NCI-H526 treated with DMSO at 0.1 percent for 48 hours (cell line): ENCODE measurements at regions not wholly inside any gene's neighbourhood (a gene's known extent, or its start where the extent isn't known, plus 50 kb on each side); places are given as distances from the start of the nearest gene placed in this dataset.
"Not testable (repeated sequence)": the region's sequence is repeated elsewhere in the genome, so short reads cannot be mapped to it uniquely, and the experiment has no call there.

ENCODE experiments used
- DNase-seq: peaks from one replicate; lab custom pipeline; 2025; lab: John Stamatoyannopoulos, UW

DNA sequence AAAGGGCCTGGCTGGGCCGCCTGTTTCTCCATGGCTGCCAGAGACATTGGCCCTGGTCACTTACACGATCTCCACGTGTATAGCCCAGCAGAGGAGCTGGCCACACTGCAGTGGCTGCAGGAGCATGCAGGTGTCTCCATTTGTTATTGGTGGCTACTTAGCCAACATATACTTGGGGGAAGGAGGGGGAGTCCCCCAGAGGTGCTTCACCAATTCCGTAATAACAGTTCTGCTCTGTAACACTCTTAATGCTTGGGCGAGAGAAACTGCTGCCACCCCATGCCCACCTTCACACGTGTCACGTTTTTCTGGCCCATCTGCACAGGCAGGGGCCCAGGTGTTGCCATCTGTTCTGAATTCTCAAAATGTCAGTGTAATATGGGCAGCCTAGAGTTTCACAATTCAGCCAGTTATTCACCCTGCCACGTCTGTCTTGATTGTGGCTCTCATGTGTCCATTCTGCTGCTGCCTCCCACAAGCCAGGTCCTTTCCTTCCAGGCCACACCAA is 353.5 kb downstream of the BCL2L11 start:
- not testable (repeated sequence) for DNase-seq

DNA sequence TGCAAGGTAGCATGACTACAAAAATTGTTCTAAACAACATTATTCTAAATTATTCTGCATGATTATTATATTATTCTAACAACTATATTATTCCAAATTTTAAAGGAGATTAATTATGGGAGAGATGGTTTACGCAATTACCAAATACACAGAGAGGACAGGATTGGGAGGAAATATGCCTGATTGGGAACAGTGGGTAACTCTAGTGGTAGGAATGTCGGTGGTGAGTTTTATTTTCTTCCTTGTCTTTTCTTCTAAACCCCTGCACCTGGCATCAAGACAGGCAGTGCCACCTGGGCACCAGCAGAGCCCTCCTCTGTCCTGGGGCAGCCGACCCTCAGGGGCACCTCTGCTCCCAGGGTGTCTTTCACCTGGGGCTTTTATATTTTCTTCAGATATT is 357.6 kb downstream of the BCL2L11 start:
- not testable (repeated sequence) for DNase-seq

DNA sequence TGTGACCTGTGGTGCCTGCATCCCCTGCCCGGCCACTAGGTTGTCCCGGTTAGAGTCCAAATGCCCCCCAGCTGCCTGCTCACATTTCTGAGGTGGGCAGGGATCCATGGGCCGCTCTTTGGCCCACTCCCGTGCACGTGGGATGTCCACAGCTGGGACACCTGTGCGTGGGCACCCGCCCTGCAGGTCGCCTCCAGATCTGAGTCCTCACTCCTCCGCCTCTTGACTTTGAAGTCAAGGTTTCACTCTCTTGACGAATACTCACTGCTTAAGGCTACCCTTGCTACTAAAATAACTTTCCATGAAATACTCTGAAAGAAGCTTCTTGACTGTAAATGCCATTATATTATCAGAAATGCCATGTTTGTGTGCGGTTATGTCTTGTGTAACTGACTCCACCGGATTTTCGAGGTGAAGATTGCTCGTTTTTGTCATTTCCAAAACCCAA is 358.2 kb downstream of the BCL2L11 start:
- not testable (repeated sequence) for DNase-seq

DNA sequence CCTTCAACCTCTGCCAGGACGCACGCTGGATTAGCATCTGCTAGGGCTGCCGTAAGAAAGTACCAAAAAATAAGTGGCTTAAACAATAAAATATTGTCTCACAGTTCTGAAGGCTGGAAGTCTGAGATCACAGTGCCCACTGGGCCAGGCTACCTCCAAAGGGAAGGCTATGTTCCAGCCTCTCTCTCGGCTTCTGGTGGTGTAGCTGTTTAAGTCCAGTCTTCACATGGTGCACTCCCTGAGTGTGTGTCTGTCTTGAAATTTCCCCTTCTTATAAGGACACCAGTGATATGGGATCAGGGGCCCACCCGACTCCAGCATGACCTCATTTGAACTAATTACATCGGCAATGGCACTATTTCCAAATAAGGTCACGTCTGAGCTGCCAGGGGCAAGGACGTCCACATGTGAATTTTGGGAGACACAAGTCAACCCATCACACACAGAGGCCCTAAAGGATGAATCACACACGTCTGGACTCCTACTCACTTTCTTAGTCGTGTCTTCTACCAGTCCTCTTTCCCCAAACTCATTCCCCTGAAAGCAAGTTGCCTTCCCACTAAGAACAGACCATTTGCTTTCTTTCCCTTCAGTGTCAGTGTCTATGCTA is 359.4 kb downstream of the BCL2L11 start:
- DNase-seq: not testable (repeated sequence)

DNA sequence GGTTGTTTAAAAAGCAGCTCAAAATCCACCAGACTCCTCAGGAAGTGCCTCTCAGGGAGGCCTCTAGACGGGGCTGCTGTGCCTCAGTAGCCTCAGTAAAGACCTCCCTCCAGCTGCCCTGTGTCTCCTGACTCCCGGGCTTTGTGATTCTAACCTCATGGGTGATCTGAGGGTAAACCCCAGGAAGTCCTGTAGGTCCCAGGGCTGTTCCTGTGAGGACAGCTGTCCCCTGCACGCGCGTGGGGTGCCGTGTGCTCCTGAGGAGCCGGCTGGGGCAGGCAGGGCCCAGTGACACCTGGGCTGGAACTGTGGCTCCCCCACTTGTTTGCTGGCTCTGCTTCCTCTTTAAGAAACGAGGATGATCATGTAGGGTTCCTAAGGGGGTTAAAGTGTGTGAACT is 359.9 kb downstream of the BCL2L11 start:
- DNase-seq: not testable (repeated sequence)

DNA sequence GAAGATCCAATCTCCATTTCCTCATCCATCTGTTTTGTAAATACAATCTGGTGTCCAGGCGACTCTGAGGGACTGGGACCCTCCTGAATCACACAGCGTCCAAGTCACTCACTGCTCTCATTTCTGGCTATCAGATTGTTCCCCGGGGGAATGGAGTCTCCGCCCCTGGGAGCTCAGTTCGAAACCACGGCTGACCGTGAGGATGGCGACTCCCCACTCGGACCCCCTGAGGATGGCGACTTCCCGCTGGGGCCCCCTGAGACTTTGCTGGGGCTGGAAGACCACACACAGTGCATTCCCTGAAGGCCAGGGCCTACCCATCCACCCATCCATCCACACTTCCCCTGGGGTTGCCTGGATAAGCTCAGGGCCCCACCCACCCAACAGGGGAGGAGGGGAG is 360.5 kb downstream of the BCL2L11 start:
- not testable (repeated sequence) for DNase-seq

DNA sequence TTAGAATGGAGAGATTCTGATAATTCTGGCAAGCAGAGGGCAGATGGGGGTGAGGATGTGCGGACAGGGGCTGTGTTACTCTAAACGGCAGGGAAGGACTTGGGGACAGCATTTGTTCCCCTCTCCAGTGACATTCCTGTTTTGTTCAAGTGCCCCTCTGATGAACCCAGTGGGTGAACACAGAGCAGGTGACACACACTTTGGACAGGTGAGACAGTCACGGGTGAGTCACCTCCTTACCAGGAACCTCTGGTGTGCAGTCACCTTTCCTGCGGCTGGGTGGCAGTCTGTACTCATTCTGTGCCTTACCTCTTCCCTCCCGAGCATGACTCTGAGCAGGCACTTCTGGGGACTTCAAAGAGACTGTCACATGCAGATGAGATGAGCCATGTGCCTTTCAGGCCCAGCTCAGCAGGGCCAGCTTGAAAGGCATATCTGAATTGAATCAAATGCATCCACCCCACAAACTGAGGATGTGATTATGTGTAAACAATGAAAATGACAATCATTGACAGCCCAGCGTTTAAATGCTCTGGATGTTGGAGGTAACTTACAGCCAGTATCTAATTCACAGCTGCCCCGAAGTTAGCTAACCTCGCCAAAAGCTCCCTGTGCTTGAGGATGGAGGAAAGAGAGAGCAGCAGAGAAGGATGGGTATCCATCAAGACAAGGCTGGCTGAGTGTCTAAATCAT is 362.4 kb downstream of the BCL2L11 start:
- DNase-seq: not testable (repeated sequence)

DNA sequence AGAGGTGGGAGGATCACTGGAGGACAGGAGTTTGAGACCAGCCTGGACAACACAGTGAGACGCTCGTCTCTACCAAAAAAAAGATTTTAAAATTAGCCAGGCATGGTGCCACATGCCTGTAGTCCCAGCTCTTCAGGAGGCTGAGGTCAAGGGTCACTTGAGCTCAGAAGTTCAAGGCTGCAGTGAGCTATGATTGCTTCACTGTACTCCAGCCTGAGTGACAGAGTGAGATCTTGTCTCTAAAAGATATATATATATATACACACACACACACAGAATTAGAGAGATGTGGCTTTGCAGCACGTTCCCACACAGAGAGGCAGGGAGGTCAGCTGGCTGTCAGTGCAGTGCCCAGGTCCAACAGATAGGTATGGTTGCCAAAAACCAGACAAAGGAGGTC is 363.4 kb downstream of the BCL2L11 start:
- not testable (repeated sequence) for DNase-seq

DNA sequence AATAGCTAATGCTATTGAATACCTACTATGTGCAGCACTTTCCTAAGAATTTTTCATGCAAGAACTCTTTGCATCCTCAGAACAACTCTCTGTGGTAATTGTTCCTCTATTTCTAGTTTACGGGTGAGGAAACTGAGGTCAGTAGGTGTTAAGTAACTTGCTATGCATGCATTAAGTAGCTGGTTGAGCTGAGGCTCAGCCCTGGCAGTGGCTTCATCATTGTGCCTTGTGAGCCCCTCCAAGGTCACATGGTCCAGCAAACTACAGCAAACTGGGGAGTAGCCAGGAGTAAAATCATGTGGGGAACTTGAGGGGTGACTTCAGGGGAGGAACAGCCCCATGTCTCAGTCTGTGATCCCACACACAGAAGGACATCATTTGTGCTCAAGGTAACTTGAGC is 365.2 kb downstream of the BCL2L11 start:
- DNase-seq: not testable (repeated sequence)

DNA sequence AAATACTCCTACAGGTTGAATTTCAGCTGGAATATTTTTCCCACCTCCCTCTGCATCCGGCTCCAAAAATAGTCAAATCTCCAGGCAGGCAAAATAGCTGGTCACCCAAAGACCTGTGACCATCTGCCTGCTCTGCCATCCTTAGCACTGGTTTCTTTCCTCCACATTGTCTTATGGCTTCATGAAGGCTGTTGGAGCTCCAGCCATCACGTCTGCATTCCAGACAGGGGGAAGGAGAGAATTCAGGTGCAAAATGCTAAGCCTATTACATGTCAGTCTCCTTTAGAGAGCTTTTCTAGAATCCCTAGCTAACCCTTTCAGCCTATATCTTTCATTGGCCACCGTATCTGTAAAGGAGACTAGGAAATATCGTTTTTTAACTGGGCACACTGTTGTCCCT is 367.7 kb downstream of the BCL2L11 start:
- not testable (repeated sequence) for DNase-seq

DNA sequence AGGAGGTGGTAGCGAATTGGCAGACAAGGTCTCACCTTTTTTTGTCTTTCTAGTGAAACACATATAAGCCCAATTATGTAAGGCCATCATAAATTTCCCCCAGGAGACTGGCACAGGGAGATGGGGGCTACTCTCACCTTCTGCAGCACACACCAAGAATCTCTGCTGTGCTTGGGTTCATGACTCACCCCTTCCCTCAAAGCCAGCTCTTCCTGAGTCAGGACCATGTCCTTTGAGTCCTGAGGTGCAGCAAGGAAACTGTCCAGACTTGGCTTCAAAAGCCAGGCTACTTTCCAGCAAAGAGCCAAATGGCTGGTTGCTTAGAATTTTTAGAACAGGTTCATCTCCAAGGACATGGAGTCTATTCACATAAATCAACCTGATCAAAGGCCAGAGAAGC is 368.7 kb downstream of the BCL2L11 start:
- not testable (repeated sequence) for DNase-seq

DNA sequence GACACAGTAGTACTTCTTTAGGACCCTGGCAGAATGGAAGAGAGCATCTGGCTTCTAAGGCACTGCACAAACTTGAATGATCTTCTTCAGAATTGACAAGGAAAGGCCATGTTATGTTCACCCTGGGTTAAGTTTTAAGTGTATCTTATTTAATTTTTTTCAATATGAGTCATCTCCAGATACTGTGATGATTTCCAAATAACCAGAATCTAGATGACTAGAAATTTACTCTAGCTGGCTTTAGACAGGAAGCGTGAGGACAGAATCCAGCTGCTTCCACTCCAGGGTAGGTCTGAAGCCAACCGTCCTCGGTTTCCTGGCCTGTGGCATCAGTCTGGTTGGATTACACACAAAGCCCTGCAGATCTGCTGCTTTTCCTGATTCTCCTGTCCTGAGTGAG is 370.5 kb downstream of the BCL2L11 start:
- not testable (repeated sequence) for DNase-seq

DNA sequence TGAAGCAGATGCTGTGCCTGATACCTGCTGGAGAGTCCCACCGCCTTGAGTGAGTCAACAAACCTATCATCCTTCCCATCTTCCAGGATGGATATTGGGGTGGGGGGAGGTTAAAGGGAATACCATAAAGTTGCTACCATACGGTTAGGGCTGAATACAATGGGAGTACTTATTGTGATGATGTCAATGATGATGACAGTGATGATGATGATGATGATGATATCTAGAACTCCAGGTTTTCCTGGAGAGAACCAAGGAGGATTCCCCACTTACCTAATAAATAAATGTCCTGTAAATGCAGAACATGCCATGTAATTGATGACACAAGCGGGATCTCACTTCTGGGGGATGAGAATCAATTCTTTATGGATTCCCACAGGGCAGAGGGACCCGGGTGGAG is 370.9 kb downstream of the BCL2L11 start:
- DNase-seq: not testable (repeated sequence)

DNA sequence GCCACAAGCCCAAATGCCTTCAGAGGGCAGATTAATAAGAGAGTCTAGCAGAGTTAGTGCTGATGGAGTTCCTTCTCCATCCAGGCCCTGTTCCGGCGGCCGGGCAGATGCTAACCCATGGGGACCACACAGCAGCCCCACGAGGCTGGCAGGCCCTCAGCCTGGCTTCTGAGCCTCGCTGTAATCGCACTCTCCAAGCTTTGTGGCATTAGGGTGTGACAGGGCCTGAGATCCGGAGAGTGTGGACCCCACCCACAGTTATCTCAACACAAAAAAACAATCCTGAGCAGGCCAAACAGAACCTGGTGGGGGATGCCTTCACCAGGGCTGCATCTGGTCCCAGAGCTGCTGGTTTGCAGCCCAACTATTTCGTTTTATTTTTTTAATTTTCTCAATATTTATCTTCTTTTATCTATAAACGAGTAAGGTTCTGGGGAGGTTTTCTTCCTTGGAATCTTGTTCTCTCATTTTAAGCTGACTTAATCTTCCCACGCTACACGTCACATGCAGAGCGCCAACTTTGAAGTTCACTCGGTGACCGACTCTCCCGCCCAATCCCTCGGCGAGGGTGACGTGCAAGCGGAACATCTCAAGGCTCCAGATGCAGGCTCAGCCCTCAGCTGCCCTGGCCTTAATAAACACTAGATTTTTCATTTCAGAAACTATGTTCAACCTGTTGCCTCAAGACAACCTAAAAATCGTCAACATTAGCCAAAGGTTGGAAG is 372.4 kb downstream of the BCL2L11 start:
- DNase-seq: not testable (repeated sequence)

DNA sequence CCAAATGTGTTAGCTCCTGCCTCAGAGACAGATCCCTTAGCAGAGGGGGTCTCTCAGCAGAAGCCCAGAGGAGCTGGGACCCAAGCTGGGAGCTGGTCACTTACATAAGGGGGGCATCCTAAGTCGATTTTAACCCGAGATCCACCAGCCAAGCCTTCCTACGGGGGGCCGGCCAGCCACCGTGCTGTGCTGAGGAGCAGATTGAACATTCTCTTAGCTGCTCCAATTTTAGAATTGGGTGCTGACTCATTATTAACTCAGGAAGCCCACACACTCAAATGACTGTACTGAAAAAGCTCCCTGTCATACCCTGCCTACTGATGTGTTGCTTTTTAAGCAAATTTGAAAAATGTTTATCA is 373.0 kb downstream of the BCL2L11 start:
- not testable (repeated sequence) for DNase-seq

DNA sequence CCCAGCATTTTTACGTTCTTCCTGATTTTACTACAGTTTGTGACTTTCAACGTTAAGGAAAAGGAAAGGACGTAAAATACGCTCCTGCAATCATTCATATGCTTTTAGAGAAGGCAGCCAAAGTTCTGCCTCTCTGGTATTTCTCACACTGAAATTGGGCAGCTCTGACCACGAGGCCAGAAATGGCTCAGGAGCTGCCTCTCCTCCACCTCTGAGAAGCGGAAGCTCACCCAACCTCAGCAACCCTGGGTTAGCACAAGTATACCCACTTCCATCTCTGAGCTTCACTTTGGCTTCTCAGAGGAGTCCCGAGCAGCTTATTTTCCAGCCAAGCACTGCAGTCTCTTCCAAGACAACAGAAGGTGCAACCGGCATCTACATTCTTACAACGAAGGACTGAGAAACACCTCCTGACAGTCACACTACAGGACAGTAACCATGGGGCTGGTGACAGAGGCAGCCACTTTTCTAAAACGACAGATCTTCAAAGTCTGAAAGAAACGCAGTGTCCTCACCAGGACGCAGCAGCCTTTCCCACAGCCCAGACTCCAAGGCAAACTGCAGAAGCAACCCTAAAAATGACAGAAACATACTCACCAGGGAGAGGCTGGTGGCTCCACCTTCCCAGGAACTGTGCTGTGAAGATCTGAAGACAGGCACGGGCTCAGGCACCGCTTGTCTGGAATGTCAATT is 373.7 kb downstream of the BCL2L11 start:
- DNase-seq: not testable (repeated sequence)

DNA sequence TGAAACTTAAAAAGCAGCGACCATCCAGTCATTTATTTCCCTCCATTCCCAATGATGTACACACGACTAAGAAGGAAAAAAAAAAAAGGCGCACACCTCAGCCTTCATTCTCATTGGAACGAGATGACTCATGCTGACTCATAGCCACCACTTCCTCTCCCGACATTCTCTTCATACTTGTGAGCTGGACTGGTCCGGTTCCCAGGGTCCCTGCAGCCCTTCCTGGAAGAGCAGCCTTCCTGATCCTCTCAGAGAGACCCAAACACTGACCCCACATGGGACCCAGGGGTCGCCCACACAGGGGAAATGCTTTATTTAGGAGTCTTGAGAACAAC is 374.2 kb downstream of the BCL2L11 start:
- DNase-seq: not testable (repeated sequence)

DNA sequence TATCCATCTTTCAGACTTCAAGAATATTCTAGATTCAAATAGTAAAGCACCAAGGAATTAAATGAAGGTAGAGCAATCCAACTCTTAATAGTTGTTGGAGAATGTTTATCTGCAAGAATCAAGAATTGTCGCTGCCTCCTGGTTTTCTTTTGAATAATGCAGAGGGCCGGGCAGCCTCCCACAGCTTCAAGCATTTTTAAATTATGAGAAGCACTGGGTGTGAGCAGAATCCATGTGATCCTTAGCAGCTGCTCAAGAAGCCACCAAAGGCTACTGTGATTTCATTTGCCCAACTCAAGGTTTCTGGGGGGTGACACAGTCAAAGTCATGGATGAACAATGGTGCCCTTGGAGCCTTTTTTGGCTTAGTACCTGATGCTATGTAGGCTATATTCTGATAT is 374.9 kb downstream of the BCL2L11 start:
- not testable (repeated sequence) for DNase-seq

DNA sequence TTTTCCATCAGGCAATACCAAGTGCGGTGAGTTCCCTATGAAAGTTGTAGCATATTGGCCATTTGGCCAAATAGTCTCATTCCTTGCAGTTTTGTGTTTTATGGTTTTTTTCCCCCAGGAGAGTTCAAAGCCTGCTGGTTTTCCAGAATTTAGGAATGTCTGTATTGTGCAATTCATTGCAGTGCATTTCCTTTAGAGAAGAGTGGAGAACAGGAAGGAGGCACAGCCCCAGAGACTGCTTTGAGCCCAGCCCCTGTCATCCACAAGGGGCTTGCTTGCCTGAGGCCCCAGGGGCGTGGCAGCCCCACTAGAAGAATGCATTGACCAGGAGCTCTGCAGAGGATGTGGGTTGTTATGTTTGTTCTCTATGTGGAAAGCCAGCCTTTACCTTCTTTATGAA is 375.5 kb downstream of the BCL2L11 start:
- DNase-seq: not testable (repeated sequence)

DNA sequence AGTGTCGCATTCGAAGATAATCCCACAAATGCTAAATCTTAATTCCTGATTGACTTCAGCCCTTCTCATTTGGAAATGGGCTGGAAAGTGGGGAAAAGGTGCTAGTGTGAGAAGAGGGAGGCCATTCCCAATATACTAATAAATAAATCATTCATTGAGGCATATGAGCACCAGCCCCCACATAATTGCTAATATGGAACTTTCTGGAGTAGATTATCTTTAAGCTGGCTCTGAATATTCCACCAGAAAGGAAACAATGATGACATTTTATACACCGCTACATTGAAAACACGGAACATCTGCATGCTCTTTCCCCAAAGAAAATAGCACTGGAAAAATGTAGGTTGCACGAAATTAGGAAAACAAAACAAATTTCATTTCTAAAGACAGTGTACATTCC is 376.1 kb downstream of the BCL2L11 start:
- not testable (repeated sequence) for DNase-seq

DNA sequence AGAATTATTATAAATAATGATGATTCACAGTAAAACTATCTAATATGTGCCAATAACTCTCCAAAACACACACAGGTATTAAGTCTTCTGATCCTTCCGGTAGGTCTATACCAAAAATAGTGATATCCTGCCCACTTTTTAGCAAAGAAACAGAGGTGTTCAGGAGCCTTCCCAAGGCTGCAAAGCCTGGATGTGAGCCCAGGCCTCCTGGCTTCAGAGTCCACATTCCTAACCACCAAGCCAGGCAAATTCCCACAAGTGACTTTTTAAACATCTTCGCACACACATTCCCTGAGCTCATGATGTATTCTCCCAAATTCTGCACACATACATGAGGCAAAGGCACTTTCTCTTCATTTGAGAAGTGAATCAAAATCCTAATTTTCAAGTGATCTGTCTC is 376.6 kb downstream of the BCL2L11 start:
- DNase-seq: not testable (repeated sequence)

DNA sequence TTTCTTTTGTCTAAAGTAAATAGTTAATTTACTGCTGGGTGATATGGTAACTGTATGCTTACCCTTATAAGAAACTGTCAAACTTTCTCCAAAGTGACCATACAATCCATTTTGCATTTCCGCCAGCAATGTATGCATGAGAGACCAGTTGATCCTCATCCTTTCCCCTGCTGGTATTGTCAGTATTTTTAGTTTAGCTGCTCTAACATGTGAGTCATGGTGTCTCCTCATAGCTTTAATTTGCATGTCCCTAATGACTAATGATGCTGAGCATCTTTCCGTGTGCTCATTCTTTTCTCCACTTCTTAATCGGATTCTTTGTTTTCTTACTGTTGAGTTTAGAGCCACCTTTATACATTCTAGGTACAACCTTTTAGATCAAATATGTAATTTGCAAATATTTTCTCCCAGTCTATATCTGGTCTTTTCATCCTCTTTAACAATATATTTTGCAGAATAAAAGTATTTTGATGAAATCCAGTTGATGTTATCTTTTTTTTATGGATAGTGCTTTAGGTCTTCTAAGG is 379.9 kb downstream of the BCL2L11 start:
- not testable (repeated sequence) for DNase-seq
